HG03521 (cell line): ENCODE measurements at regions not wholly inside any gene's neighbourhood (a gene's known extent, or its start where the extent isn't known, plus 50 kb on each side); places are given as distances from the start of the nearest gene placed in this dataset.

ENCODE experiments used
- ATAC-seq: cut with Tn5 transposase; IDR thresholded peaks from one replicate; pipeline ENCODE4 v1.9.1; 2021; ENCODE audit warnings: mild to moderate bottlenecking, moderate library complexity; ENCODE audit not compliant: unreplicated experiment

GRCh38 chr7:133190650-133191049 lies 62.2 kb upstream of the EXOC4 start:
- no peak for ATAC-seq

DNA sequence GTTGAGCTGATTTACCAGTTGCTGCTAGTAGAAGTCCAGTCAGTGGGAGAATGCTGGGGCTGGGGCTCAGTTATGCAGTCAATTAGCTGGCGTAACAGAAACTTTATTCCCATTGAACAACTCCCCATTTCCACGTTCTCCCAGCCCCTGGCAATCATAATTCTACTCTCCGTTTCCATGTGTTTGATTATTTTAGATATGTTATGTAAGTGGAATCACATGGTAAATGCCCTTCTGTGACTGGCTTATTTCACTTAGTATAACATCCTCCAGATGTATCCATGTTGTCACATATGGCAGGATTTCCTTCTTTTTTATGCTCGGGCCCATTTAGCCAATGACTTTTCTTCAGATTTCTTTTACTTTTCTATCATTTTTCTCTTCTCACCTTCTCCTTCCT lies 61.1 kb upstream of the EXOC4 start:
- no peak for ATAC-seq

- ATAC-seq: no peak
These were observed 57.0 kb upstream of the EXOC4 start for GRCh38 chr7:133195868-133196267.

GRCh38 chr7:133196856-133197612 lies 55.8 kb upstream of the EXOC4 start:
- ATAC-seq: no peak

- ATAC-seq: no peak
These were observed 54.8 kb upstream of the EXOC4 start for GRCh38 chr7:133197972-133198544.

DNA sequence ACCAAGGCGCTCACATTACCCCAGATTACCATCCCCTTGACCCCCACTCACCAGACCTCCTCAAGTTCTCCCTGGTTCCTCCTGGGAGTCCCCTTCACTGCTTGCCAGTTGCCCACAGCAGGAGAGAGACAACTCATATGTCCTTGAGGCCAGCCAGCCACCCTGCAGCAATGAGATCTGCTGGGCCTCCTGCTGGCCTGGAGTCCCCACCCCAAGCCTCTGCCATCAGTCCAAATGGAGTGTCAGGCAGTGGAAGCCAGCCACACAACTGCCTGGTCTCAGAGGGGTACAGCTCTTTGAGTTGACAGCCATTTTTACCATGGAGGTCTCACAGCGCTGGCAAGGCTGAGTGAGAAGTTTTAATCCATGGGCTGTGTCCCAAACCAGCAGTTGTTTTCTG lies 53.0 kb upstream of the EXOC4 start:
- no peak for ATAC-seq

DNA sequence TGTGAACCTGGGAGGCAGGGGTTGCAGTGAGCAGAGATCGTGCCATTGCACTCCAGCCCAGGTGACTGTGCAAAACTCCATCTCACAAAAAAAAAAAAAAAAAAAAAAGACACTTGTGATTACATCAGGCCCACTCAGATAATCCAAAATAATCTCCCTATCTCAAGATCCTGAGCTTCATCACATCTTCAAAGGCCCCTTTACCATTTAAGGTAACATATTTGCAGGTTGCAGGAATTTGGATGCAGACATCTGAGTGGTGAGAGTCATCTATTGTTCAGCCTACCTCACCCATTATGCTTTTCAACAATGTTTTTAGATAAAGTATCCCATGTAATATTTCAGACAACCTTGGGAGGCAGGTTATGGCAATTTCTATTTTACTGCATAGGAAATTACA lies 51.4 kb upstream of the EXOC4 start:
- no peak for ATAC-seq

DNA sequence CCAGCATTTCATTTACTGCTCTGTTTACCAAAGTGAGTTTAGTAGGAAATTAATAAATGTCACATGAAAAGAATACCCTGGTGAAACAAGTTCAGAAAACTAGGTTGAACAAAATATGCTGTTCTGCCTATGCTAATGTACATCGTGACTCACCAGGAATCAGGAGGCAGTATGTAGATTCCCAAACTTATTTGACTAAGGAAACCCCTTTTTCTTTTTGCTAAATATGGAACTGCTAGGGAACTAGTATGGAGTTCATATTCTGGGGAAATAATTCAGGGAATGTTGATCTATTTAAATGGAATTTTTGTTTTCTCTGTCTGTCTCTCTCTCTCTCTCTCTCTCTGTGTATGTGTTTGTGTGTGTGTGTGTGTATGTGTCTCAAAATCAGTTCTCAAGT lies 49.9 kb upstream of the EXOC4 start:
- no peak for ATAC-seq
